Fibroblast of gingiva (primary cell): ENCODE measurements at regions not wholly inside any gene's neighbourhood (a gene's known extent, or its start where the extent isn't known, plus 50 kb on each side); places are given as distances from the start of the nearest gene placed in this dataset.

Source experiments
- DNase-seq: peaks from one replicate; pipeline ENCODE4 v3.0.0-alpha.2; 2011; ENCODE audit warnings: low read depth

DNA sequence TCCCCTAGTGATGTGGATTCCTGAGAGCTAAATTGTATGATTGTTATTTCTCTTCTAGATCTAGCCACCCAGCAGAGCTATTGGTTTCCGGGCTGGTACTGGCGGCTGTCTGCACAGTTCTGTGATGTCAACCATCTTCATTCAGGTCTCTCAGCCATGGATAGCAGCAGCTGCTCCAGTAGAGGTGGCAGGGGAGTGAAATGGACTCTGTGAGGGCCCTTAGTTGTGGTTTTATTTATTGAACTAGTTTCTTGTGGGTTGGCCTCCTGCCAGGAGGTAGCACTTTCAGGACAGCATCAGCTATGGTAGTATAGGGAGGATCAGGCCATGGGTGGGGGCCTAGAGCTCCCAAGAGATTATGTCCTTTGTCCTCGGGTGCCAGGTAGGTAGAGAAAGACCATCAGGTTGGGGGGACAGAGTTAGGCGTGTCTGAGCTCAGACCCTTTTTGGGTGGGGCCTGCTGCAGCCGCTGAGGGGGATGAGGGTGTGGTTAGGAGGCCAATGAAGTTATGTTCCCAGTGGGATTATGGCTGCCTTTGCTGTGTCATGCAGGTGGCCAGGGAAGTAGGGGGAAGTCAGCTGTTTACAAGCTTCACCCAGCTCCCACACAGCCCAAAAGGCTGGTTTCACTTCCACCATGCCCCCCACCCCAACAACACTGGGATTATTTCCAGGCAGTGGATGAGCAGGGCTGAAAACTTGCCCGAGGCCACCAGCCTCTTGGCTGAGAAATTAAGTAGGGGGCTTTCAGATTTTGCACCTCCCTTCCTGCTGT lies 55.1 kb upstream of the RGS4 start:
- no peak for DNase-seq

DNA sequence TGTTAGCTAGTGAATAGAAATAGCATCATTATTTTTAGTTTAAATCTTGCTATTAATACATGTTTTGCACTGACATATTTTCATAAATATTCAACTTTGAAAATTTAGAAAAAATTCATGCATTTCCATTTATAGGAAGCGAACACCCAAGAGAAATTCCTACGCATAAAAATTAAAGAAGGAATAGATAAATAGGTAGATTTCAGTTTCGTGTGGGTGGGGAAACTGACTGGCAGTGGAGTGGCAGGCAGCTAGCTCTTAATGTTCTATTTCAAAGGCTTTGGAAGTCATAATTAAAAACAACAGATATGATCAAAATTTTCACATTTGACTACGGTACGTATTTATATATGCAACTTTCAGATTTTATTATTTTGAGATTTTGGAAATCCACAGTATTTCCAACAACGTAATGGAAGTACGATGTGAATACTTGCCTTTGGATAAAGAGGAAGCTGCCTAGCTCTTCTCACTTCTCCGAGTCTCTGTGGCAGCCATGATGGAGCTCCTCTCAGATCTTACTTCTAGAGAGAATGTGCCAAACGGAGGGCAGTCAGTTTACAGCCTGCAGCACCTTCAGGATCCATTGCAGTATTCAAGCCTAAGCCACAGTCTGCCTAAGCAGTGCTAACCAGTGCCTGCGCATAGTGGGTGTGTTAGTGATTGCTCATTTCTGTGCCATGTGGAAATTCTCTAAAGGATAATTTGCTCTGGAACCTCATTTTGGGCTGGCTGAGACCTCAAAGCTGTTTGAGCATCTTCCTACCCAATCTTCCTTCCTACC lies 62.9 kb upstream of the RGS4 start:
- DNase-seq, result no peak

DNA sequence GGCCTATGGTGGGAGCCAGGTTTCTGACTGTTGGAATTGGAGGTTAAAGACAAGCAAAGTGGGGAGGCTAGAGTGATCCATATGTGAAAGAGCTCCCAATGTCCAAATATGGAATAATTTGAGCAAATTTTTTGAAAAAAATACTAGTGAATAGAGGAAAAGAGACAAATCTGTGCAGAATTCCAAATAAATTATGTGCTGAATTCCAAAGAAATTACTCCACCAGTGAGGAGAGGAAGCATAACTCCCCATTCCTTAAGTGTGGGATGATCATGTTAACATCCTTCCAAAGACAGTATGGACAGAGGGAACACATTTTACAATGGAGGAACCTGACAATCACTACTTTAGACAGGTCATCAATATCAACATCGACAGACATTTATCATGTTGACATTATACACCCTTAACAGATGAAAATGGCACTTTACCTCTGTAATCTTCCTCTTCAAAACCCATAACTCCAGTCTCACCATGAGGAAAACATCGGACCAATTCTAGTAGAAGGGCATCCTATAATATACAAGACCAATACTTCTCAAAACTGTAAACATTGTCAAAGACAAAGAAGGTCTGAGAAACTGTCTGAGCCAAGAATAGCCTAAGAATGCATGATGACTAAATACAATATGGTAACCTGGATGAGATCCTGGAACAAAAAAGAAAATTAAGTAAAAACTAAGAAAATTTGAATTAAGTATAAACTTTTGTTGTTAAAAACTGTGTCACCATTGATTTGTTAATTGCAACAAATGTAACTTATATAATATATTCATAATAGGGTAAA lies 71.5 kb upstream of the RGS4 start:
- DNase-seq, result peak; percentile 34

DNA sequence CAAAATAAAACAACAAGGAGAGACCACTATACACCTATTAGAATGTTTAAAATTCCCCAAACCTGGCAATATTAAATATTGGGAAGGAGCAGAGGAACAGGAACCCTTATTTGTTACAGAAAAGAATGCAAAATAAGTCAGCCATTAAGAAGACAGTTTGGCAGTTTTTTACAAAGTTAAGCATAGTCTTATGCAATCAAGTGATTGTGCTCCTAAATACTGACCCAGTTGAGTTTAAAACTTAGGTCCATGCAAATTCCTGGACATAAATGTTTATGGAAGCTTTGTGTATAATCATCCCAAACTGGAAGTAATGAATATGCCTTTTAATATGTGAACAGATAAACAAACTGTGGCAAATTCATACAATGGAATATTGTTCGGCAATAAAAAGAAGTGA lies 72.9 kb upstream of the RGS4 start:
- peak; percentile 18 for DNase-seq

DNA sequence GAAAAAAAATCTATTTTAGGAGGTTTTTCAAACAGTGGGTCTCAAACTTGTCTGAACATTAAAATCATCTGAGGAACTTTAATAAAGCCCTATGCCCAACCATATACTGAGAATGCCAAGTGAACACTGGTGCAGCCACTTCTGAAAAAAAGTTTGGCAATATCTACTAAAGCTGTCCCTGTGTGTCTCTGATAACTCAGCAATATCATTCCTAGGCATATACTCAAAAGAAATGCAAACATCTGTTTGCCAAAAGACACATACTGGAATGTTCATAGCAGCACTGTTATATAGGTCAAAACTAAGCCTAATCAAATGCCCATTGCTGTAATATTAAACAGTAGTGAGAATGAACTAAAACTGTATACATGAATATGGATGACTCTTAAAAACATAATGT lies 74.2 kb upstream of the RGS4 start:
- DNase-seq, result peak; percentile 66

DNA sequence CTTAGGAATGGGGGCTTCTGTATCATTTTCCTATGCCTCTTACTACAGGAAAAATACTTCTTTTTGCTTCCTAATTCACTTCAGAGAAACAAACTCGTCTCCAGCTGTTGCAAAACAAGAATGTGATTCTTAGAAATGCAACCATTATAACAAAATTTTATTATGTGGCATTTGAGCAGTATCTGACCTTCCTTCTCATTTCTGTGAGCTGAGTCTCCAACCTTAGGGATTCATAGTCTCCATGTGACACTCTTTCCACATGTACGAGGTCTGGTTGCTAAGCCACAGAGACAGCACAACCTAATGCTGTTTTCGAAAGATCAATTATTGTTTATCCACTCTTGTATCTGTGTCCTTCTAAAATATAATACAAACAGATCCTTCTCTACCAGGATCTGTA lies 75.3 kb upstream of the RGS4 start:
- DNase-seq, result peak; percentile 75

DNA sequence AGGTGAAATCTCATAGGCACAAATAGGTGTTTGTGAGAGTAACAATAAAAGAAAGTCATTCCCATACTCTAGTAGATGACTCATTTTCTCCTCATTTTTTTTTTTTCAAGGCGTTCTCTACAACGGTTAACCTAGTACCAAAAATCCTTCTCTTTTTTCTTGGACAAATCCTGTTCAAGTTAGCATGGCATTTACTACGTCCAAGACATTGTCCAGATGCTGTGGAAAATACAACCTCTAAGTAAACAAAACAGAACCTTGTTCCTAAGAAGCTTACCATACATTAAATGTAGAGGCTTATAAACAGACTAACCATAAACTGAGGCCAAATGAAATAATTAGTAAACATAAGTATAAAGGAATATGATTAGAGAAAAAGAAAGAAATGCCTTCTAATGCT lies 76.2 kb upstream of the RGS4 start:
- no peak for DNase-seq

DNA sequence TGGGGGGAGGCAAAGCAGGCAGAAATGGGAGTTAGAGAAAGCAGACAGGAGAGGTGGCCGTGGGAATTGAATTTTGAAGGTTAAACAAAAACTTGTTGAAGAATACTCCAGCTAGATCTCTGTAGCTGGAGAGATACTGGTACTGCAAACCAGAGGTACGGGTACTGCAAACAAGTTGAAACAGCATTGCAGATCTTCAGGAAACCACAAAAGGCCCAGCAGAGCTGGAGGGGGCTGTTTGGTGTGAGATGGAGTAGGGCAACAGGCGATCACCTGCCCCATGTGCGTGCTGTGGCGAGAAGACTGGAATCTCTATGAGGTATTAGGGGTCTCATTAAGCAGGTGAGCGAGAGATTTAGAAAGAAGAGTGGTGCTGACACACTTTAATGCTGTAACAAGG lies 77.7 kb upstream of the RGS4 start:
- no peak for DNase-seq

DNA sequence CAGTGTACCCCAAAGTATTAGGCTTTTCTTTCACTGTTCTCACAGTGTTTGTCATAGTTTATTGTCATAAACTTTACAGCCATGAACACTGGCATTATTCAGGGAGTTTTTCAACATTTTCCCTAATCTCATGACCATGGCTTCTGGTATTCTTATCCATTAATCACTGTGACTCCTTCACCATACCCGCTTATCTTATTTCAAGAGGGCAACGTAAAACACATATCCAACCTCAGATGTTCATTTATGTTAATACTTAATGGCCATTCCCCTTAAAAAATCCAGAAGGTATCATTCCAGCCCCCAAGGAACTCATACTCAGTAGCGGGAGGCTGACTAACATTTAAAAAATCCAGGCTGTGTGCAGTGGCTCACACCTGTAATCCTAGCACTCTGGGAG lies 78.5 kb upstream of the RGS4 start:
- DNase-seq, result no peak

DNA sequence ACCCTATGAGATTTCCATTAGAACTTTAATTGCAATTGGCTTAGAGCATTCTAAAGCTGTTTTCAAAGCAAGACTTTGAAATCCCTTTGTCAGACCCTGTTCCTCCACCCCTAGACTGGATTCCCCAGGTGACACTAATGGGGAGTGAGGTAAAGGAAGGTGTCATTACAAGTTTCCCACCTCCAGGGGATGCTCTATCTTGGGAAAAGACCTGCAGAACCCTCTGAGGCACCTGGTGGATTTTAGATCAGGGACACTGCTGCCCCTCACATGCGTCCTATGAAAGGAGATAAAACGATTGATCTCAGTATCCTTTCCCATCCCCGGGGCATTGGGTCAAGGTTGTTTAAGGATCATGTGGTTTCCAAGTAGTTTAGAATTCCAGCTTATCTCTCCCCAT lies 80.3 kb upstream of the RGS4 start:
- no peak for DNase-seq

DNA sequence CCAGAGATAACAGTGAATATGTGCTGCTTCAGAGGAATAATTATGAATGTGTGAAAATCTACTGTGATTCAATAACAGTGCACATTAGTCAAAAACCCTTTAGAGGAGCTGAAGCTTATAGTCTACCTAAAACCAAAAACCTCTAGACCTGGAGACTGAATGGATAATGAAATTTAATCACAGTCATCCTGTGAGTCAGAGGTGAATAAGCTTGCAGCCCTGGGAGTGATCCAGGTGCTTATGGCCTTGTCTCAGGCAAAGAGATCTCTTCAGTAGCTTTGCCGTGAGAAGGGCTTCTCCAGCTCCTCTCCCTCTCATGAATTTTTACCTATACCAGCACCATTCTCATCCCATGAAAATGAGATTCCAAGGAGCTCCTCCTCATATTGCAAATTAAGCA lies 81.3 kb upstream of the RGS4 start:
- DNase-seq, result no peak

DNA sequence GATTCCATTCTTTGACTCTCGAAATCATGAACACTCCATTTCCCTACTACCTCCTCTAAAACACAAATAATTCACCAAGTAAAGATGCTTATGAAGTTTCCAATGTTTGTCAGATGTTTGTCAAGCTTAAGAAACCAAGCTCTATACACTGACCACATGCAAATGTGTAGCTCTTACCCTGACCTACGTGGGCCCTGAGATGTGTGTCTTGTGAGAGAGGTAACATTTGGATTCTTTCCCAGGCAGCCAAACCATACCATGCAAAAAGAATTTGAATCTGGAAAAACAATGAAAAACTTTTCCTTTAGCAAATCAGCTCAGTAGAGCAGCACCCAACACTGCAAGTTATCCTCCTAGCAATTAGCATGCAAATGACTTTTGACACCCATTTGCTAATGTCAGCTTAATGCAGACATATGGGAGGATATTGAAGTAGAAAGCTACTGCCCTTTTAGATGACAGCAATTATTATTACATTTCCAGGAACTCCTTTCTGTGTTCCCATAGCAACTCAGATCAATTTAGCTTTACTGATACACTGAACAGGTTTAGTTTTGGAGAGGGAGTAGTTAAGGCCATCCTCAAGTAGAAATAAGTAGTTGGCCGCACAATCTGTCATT lies 83.2 kb upstream of the RGS4 start:
- no peak for DNase-seq

DNA sequence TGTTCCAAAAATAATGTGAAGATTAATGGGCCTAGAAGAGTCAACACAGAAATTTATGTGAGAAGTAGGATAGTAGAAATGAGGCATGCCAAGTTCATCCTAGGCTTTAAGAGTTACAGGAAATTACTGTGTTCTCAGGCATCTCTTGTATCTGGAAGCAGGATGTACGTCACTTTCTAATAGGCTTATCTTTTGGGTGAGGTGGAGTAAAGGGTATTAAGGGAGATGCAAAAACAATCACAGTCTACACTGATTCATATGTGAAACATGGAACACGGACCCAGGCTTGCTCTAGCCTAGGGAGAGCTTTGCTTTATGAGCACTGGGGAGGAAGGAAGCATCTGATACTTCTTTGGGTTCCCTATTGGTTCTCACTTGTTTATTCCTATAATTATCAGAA lies 84.5 kb upstream of the RGS4 start:
- DNase-seq, result no peak

DNA sequence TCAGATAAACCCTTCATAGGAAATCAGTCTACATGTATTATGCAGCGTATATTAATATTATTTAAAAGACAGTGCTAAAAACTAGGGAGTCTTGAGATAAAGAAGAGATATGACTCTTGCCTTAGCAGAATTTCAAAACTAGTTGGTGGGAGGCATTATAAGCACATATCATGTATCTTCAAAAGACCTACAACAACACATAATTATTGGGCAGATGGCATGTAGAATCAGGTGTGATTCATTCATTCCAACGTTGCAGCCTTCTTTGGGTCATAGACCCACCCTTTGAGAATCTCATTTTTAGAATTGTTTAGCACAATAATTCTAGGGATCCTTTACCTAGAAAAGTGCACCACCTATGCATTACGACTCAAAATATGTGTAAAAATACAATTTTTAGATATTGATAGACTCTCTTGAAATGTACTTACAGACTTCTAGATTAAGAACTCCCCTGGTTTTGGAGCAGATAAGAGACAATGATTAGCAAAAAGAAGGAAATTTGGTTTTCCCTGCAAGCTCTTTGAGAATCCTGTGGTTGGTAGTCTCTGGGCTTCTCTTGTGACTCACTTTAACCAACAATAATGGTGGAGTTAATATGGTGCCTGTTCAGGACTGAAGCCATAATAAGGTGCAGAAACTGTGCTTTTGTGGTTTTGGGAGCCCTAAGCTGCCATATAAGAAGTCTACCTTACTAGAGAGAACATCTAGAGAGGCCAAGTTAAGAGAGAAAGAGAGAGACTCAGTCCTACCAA lies 85.3 kb upstream of the RGS4 start:
- no peak for DNase-seq

DNA sequence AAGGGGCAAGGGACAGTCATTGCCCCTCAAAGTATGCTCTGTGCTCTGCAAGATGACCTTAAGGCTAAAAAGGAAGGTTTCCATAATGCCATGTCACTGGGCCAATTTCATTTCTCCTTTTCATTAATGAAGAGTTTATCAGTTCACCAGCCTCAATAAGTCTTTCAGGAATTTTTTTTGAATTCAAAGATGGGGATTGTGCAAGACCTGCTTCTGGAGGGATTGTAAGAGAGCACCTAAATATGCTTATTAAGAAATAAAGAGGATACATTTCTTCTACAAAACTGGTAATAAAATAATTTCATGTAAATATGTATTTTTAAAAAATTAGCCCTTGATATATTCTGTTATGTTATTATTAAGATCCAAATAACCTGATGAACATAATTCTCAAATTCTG lies 86.8 kb upstream of the RGS4 start:
- DNase-seq, result no peak

DNA sequence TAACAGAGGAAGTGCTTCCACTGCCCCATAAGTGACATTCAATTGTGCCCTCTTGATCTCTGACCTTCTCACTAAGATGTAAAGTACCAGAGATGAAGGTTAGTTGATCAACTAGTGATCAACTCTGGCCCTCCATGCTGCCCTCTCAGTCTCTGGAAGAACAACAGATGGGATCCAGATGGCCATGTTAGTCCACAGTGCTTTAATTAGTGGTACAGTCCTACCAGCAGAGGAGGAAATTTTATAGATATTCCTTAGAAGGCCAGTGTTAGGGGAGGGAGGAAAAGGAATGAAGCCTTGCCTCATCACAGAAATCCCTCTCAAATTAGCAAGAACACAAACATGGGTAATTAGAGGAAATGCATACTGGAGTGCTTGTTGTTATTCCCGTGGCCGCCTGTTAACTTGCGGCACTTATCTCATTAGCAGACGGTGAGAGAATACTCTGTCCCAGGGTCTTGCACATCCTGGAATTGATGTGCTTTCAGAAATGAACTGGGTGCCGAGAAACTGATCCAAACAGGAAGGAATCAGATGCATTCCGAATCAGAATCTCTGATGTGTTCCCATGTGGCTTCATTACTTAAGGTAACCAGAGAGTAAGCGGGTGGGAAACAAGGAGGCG lies 91.1 kb upstream of the RGS4 start:
- peak; percentile 66 for DNase-seq

DNA sequence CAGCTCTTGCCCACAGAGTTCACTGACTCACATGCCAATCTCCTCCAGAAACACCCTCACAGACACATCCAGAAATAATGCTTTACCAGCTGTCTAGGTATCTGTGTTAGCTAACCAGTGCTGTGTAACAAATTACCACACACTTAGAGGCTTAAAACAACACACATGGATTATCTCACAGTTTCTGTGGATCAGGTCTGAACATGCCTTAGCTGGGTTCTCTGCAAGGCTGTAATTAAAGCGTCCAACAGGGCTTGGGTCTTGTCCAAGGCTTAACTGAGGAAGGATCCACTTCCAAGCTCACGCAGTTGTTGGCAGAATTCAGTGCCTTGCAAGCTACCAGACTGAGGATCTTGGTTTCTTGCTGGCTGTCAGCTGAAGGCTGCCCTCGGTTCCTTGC lies 92.5 kb upstream of the RGS4 start:
- no peak for DNase-seq

DNA sequence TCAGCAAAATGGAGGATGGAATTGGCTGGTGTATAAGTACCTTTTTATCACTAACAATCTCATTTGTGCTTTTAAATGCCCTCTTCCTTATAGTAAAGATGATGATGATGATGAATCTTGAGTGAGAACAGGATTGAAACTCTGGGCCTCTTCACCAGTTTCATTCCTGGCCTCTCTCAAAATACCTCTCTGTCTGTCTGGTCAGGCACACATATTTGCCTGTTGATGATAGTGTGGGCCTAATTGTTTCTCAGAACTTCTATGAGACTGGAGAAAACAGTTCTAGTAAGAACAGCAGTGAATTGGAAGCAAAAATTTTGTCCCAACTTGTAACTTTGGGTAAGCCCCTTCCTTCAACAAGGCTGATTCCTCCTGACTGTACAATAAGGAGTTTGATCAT lies 94.4 kb upstream of the RGS4 start:
- DNase-seq, result no peak

DNA sequence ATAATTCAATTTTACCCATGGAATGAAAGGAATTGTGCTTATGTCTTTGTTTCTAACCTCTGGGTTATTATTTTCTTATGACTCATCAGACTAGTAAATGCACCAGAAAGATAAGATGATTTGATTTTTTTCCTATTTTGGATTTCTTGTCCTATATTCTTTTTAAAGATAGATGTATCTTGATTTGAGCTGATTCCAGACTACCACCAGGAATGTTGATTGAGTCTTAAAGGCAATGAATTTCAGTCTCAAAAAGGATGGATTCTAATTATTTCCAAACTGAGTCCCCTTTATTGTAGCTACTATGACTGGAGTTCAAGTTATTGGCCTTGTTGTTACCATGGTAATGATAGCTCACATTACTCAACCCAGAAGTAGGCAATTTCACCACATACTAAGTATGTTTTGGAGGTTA lies 95.8 kb upstream of the RGS4 start:
- DNase-seq, result peak; percentile 79

DNA sequence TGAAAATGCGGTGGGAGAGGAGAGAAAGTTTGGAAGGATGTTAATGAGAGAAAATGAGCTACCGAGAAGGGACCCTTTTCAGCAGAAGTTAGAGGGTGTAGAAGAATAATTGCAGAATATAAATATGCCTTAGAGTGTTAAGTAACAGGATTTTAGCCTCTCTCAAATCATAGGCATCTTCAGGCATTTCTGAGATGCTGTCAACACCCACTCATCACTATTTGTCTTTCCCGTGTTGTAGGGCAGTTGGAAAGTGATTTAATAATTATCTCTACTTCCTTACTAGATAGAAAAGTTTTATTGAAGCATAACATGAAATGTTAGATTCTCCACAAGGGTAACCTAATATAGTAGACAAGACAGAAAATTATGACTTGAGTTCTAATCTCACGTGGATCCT lies 96.4 kb upstream of the RGS4 start:
- DNase-seq, result no peak

DNA sequence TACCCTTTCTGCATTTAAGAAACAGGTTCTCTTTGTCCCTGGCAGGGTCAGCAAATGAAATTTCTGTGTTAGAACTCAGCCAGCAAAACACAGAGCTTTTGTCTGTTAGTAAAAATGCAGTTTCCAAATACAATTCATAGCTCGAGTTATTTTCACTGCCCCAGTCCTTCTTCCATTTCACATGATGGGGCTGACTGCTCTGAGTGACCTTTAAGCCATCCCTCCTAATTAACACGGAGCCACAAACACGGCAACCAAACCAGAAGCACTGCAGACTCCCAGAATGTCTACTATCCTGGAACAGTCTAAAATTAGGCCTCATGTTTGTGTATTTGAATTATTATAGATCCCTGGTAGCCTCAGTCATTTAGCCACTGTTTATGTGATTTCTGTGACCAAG lies 99.1 kb upstream of the RGS4 start:
- no peak for DNase-seq
